HepG2 (cell line): ENCODE measurements at regions not wholly inside any gene's neighbourhood (a gene's known extent, or its start where the extent isn't known, plus 50 kb on each side); places are given as distances from the start of the nearest gene placed in this dataset.

Source experiments
- ATAC-seq: fragments of 200-7000 bp; cut with Tn5 transposase; 3 replicates; pipeline ENCODE4 v1.9.1; 2020; ENCODE audit warnings: mild to moderate bottlenecking, moderate library complexity
- BruUV-seq: library from RNA; stranded (reverse); fragments of 400-500 nt; replicated peaks from 2 replicates; lab custom pipeline; 2021; lab: Mats Ljungman, UMichigan
- CTCF ChIA-PET: fragments of 300-600 bp; formaldehyde crosslinking; extraction: SDS; loops from one replicate; lab custom pipeline; 2021; ENCODE audit warnings: low total read pairs, inconsistent platforms, low intra/inter-chr PET ratio; lab: Yijun Ruan, JAX
- POLR2A ChIA-PET: fragments of 350-600 bp; sonication (Branson Sonifier 250); formaldehyde crosslinking; loops from one replicate; lab custom pipeline; 2020; ENCODE audit warnings: antibody characterized with exemption, inconsistent platforms; lab: Yijun Ruan, JAX
- DNase-seq: peaks from one replicate; pipeline ENCODE4 v3.0.0-alpha.2; 2015; ENCODE audit warnings: low spot score
- FAIRE-seq: peaks from 3 replicates; lab custom pipeline; 2011; peaks lifted over from hg19 to GRCh38; lab: Jason Lieb, UNC
- H2AFZ ChIP-seq: one replicate; pipeline ENCODE4 v1.6.1; 2011; ENCODE audit warnings: low read length, inconsistent platforms
- H3K27ac ChIP-seq: fragments of 300-600 bp; 3 replicates; pipeline ENCODE4 v1.8.0; 2011; ENCODE audit warnings: mixed run types, mild to moderate bottlenecking, mixed read lengths, low read length, inconsistent platforms; ENCODE audit not compliant: insufficient read depth; ENCODE audit errors: extremely low read length
- H3K27me3 ChIP-seq, 2 experiments: fragments of 200-600 bp in 1 of 2; 2 replicates in 1 of 2; 3 replicates in 1 of 2; pipeline versions ENCODE4 v1.6.0 to v1.8.0; 2011; ENCODE audit warnings: low read length in 2 of 2, mild to moderate bottlenecking in 2 of 2, moderate library complexity in 2 of 2, inconsistent platforms in 1 of 2; ENCODE audit not compliant: insufficient read depth in 2 of 2, control insufficient read depth in 1 of 2
- H3K36me3 ChIP-seq, 2 experiments: fragments of 200-600 bp in 1 of 2; replicated peaks in 1 of 2; 2 replicates in 1 of 2; 3 replicates in 1 of 2; pipeline versions ENCODE4 v1.5.1 to v1.8.0; 2011; ENCODE audit warnings: low read length in 2 of 2, inconsistent platforms in 1 of 2; ENCODE audit not compliant: insufficient read depth in 2 of 2, control insufficient read depth in 1 of 2
- H3K4me1 ChIP-seq: 2 replicates; pipeline ENCODE4 v1.5.1; 2012; ENCODE audit warnings: low read length, inconsistent platforms; ENCODE audit not compliant: insufficient read depth
- H3K4me2 ChIP-seq: 2 replicates; pipeline ENCODE4 v1.6.0; 2011; ENCODE audit warnings: low read depth, low read length, inconsistent platforms
- H3K4me3 ChIP-seq, 3 experiments: fragments of 200-600 bp in 1 of 3; sonication (generic), shearing (Covaris generic) in 1 of 3; replicated peaks in 1 of 3; 2 replicates each; pipeline ENCODE4 v1.5.1; 2011 to 2016; ENCODE audit warnings: low read length in 3 of 3, inconsistent platforms in 2 of 3, low read depth in 2 of 3, mild to moderate bottlenecking in 2 of 3, control low read depth in 1 of 3, mixed read lengths in 1 of 3; ENCODE audit not compliant: insufficient read depth in 1 of 3
- H3K79me2 ChIP-seq: one replicate; pipeline ENCODE4 v1.6.1; 2011; ENCODE audit warnings: low read length, inconsistent platforms; ENCODE audit not compliant: insufficient read depth
- H3K9ac ChIP-seq: 2 replicates; pipeline ENCODE4 v1.6.0; 2011; ENCODE audit warnings: mild to moderate bottlenecking, low read depth, low read length, inconsistent platforms; ENCODE audit not compliant: insufficient read depth
- H3K9me3 ChIP-seq: 2 replicates; pipeline ENCODE4 v1.5.1; 2012; ENCODE audit warnings: mild to moderate bottlenecking, low read length
- H4K20me1 ChIP-seq: 2 replicates; pipeline ENCODE4 v1.6.0; 2011; ENCODE audit warnings: inconsistent platforms, mild to moderate bottlenecking, low read length, moderate library complexity; ENCODE audit not compliant: insufficient read depth
- ATF1 ChIP-seq: IDR thresholded peaks from 2 replicates; pipeline ENCODE4 v1.6.1; 2016; ENCODE audit warnings: mild to moderate bottlenecking, control low read depth
- FOSL2 ChIP-seq: sonication (generic); formaldehyde crosslinking; IDR thresholded peaks from 2 replicates; pipeline ENCODE4 v1.4.0; 2020; ENCODE audit warnings: missing genetic modification reagents
- GZF1 ChIP-seq: sonication (generic); formaldehyde crosslinking; IDR thresholded peaks from 2 replicates; pipeline ENCODE4 v1.5.1; 2020; ENCODE audit warnings: mild to moderate bottlenecking, missing genetic modification reagents
- NR2F1 ChIP-seq, 2 experiments: fragments of 450-650 bp in 1 of 2; formaldehyde crosslinking in 1 of 2; IDR thresholded peaks; 2 replicates each; pipeline versions ENCODE4 v1.5.0 to v1.6.1; 2016 to 2020; ENCODE audit warnings: mild to moderate bottlenecking in 1 of 2, missing compliant biosample characterization in 1 of 2, missing genetic modification reagents in 1 of 2, moderate library complexity in 1 of 2
- PHF20 ChIP-seq: sonication (generic); formaldehyde crosslinking; IDR thresholded peaks from 2 replicates; pipeline ENCODE4 v1.5.0; 2020; ENCODE audit warnings: mild to moderate bottlenecking, missing genetic modification reagents
- SKI ChIP-seq: fragments of 450-650 bp; IDR thresholded peaks from one replicate; pipeline ENCODE4 v1.6.1; 2018; ENCODE audit warnings: mild to moderate bottlenecking; ENCODE audit not compliant: partially characterized antibody
- SMAD9 ChIP-seq: sonication (generic); formaldehyde crosslinking; IDR thresholded peaks from 2 replicates; pipeline ENCODE4 v1.5.1; 2020; ENCODE audit warnings: mild to moderate bottlenecking, missing genetic modification reagents
- SRSF9 ChIP-seq: fragments of 200-400 bp; formaldehyde crosslinking; IDR thresholded peaks from 2 replicates; pipeline ENCODE4 v1.6.1; 2018; ENCODE audit warnings: borderline replicate concordance, mild to moderate bottlenecking, low read depth, low read length; ENCODE audit not compliant: insufficient read depth, poor library complexity, severe bottlenecking
- TEAD3 ChIP-seq: optimal IDR thresholded peaks from 2 replicates; pipeline ENCODE3; 2016; ENCODE audit warnings: borderline replicate concordance
- ZNF672 ChIP-seq: sonication (generic); formaldehyde crosslinking; IDR thresholded peaks from 2 replicates; pipeline ENCODE4 v1.8.1; 2022; ENCODE audit warnings: missing genetic modification reagents
- WGBS: methylation state at CpG from one replicate; pipeline ENCODE4 v1.1.6; 2017; ENCODE audit warnings: low lambda C conversion rate; 5-methylcytosine and 5-hydroxymethylcytosine counted together
- in situ Hi-C: cut with HindIII; loops from 2 replicates; pipeline ENCODE4 v1.10.0; 2017; ENCODE audit warnings: low pct_unique_long_range_greater_than_20kb; ENCODE audit not compliant: extremely low pct_ligation_motif_present
- intact Hi-C: fragments of 100-400 bp; cut with micrococcal nuclease; formaldehyde crosslinking; loops from one replicate; pipeline ENCODE4 v1.10.0; 2022; ENCODE audit not compliant: unreplicated experiment
- TF ChIP-seq, protein P1 (sequence below): sonication (generic); formaldehyde crosslinking; IDR thresholded peaks from 2 replicates; pipeline ENCODE4 v1.4.0; 2020; ENCODE audit warnings: missing genetic modification reagents, borderline replicate concordance
- TF ChIP-seq, protein P2 (sequence below): IDR thresholded peaks from 2 replicates; pipeline ENCODE4 v1.6.1; 2012; ENCODE audit warnings: low read length, improper control_type of control experiment

DNA sequence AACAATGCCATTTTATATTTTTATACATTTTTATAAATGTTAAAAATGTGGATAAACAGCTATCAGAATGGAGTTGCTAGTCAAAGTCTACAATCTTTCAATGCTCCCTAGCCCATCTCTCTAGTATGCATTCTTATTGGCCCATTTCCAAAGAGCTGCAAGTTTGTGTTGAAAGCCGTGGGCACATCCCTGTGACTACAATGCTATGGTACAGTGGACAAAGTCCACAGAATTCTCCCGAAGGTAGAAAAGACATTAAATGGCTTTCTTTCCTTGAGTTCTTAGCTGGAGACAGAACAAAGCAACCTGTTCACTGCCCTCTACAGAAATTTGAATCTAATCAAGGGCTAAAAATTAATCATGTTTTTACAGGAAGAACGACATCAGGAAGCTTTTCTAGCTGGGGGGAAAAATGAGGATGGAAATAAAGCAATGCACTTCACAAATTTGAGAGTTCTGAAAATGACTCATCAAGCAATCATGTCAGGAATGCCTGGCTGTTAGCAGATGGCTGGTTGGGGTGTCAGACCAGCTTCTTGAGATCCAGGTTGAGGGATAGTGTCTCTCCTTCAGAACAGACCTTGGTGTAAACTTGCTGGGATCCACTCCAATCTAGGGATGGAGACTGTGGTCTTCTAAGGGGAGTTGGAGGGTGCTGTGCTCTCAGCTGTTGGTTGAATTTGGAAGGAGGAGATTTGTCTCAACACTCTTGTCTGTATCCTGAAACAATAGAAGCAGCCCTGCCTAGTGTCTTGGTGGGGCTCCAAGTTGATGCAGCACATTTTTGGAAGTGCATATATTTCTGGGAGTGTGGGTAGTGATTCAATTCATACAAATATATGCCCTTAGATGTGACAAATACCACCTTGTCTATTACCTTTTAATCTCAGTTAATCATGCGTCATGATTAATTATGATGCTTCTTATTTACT is 143.4 kb upstream of the PHACTR1 start:
- ATAC-seq (no peak), DNase-seq (no peak), FAIRE-seq (no peak)
- no peaks in the 10 kb centered on the region for H4K20me1 ChIP-seq
- H3K4me1 ChIP-seq, result no peaks in the 10 kb centered on the region
- ChIA-PET POLR2A (no interaction called here), CTCF (no interaction called here)
- TF ChIP-seq, protein P1, sequence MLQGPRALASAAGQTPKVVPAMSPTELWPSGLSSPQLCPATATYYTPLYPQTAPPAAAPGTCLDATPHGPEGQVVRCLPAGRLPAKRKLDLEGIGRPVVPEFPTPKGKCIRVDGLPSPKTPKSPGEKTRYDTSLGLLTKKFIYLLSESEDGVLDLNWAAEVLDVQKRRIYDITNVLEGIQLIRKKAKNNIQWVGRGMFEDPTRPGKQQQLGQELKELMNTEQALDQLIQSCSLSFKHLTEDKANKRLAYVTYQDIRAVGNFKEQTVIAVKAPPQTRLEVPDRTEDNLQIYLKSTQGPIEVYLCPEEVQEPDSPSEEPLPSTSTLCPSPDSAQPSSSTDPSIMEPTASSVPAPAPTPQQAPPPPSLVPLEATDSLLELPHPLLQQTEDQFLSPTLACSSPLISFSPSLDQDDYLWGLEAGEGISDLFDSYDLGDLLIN (CRISPR knock-in tag), result no peak
- TF ChIP-seq FOSL2 (CRISPR knock-in tag) (peak; percentile 54), TEAD3 (CRISPR knock-in tag) (peak; percentile 28)
- H3K4me2 ChIP-seq, result no peak overlapping the region
- in situ Hi-C loops, result no loop called here
- no peak overlapping the region for H3K9ac ChIP-seq
- H2AFZ ChIP-seq, result no peak overlapping the region
- intact Hi-C loops, result no loop called here
- H3K36me3 ChIP-seq, result no peaks in the 10 kb centered on the region
- H3K79me2 ChIP-seq, result no peaks in the 10 kb centered on the region
- H3K27me3 ChIP-seq, result no peaks in the 10 kb centered on the region
- no TSS peak for BruUV-seq
- WGBS, result 17% methylated on average over 4 of the region's 4 CpGs
- H3K9me3 ChIP-seq, result no peaks in the 10 kb centered on the region
- no peak overlapping the region for H3K27ac ChIP-seq
- no peak overlapping the region for H3K4me3 ChIP-seq

DNA sequence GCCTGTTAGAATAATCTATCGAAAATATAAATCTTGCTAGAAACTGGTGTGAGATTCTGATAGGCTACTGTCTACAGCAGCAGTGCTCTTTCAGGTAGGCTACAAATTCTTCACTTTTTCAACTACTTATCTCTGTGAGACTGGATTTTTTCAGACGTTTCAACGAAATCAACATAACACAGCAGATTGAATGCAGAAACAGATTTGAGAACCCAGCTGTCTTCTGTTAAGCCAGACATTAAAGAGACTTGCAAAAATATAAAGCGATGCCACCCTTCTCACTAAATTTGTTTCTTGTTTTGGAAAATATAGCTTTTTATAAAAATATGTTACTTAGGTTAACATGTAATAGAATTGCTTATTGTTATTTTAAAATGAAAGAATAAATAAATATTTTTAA is 140.6 kb upstream of the PHACTR1 start:
- H2AFZ ChIP-seq, result no peak overlapping the region
- H3K27me3 ChIP-seq, result no peaks in the 10 kb centered on the region
- ChIA-PET CTCF (no interaction called here), POLR2A (no interaction called here)
- DNase-seq (no peak), ATAC-seq (no peak), FAIRE-seq (no peak)
- no peaks in the 10 kb centered on the region for H3K4me1 ChIP-seq
- no peaks in the 10 kb centered on the region for H3K79me2 ChIP-seq
- no peak overlapping the region for H3K9ac ChIP-seq
- no peaks in the 10 kb centered on the region for H3K36me3 ChIP-seq
- 12% methylated on average over 4 of the region's 4 CpGs for WGBS
- BruUV-seq, result no TSS peak
- no peaks in the 10 kb centered on the region for H3K9me3 ChIP-seq
- H3K4me3 ChIP-seq, result no peak overlapping the region
- intact Hi-C loops (no loop called here), in situ Hi-C loops (no loop called here)
- H4K20me1 ChIP-seq, result no peaks in the 10 kb centered on the region
- no peak overlapping the region for H3K4me2 ChIP-seq
- no peak overlapping the region for H3K27ac ChIP-seq
- no peak for TF ChIP-seq PHF20 (CRISPR knock-in tag)
- TF ChIP-seq SRSF9, result no peak
- TF ChIP-seq SKI, result no peak
- no peak for TF ChIP-seq SMAD9
- TF ChIP-seq GZF1 (CRISPR knock-in tag), result no peak
- no peak for TF ChIP-seq NR2F1 (CRISPR knock-in tag; IDR thresholded peaks at IDR 0.05)
- TF ChIP-seq, protein P2, sequence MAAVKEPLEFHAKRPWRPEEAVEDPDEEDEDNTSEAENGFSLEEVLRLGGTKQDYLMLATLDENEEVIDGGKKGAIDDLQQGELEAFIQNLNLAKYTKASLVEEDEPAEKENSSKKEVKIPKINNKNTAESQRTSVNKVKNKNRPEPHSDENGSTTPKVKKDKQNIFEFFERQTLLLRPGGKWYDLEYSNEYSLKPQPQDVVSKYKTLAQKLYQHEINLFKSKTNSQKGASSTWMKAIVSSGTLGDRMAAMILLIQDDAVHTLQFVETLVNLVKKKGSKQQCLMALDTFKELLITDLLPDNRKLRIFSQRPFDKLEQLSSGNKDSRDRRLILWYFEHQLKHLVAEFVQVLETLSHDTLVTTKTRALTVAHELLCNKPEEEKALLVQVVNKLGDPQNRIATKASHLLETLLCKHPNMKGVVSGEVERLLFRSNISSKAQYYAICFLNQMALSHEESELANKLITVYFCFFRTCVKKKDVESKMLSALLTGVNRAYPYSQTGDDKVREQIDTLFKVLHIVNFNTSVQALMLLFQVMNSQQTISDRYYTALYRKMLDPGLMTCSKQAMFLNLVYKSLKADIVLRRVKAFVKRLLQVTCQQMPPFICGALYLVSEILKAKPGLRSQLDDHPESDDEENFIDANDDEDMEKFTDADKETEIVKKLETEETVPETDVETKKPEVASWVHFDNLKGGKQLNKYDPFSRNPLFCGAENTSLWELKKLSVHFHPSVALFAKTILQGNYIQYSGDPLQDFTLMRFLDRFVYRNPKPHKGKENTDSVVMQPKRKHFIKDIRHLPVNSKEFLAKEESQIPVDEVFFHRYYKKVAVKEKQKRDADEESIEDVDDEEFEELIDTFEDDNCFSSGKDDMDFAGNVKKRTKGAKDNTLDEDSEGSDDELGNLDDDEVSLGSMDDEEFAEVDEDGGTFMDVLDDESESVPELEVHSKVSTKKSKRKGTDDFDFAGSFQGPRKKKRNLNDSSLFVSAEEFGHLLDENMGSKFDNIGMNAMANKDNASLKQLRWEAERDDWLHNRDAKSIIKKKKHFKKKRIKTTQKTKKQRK, result no peak
- no peak for TF ChIP-seq ZNF672 (CRISPR knock-in tag)
- TF ChIP-seq ATF1, result no peak
